ENCODE measurements at regions not wholly inside any gene's neighbourhood (a gene's known extent, or its start where the extent isn't known, plus 50 kb on each side); places are given as distances from the start of the nearest gene placed in this dataset.
"Not testable (repeated sequence)": the region's sequence is repeated elsewhere in the genome, so short reads cannot be mapped to it uniquely, and the experiment has no call there.

- H3K4me1 ChIP-seq (ENCODE audit: control insufficient read depth in 1 of 2, low read depth in 2 of 2) = no peaks in the 10 kb centered on the region
- no peak for TF ChIP-seq CTCF (IDR thresholded peaks at IDR 0.05)
- H3K36me3 ChIP-seq = no peaks in the 10 kb centered on the region
- no peaks in the 10 kb centered on the region for H3K27me3 ChIP-seq (replicated peaks; ENCODE audit: insufficient read depth)
- ATAC-seq (ENCODE audit: insufficient number of reproducible peaks, low FRiP score, low read depth) (no peak), DNase-seq (ENCODE audit: low spot score) (no peak)
- no peak overlapping the region for H3K27ac ChIP-seq
- H3K4me3 ChIP-seq = no peak overlapping the region
- no peaks in the 10 kb centered on the region for H3K9me3 ChIP-seq
Observed at GRCh38 chr6:166798652-166799051, 157.7 kb downstream of the RNASET2 start.

GRCh38 chr6:166796610-166797009, 159.7 kb downstream of the RNASET2 start:
- H3K4me1 ChIP-seq (ENCODE audit: control insufficient read depth in 1 of 2, low read depth in 2 of 2) = no peaks in the 10 kb centered on the region
- no peaks in the 10 kb centered on the region for H3K27me3 ChIP-seq (replicated peaks; ENCODE audit: insufficient read depth)
- H3K9me3 ChIP-seq = no peaks in the 10 kb centered on the region
- ATAC-seq (ENCODE audit: insufficient number of reproducible peaks, low FRiP score, low read depth) = no peak
- TF ChIP-seq CTCF (IDR thresholded peaks at IDR 0.05) = no peak
- no peak overlapping the region for H3K27ac ChIP-seq
- no peak for DNase-seq (ENCODE audit: low spot score)
- H3K36me3 ChIP-seq = no peaks in the 10 kb centered on the region
- no peak overlapping the region for H3K4me3 ChIP-seq

- H3K36me3 ChIP-seq = no peaks in the 10 kb centered on the region
- no peak overlapping the region for H3K4me3 ChIP-seq
- no peaks in the 10 kb centered on the region for H3K4me1 ChIP-seq (ENCODE audit: control insufficient read depth in 1 of 2, low read depth in 2 of 2)
- no peak overlapping the region for H3K27ac ChIP-seq
- ATAC-seq (ENCODE audit: insufficient number of reproducible peaks, low FRiP score, low read depth) (no peak), DNase-seq (ENCODE audit: low spot score) (no peak)
- TF ChIP-seq CTCF (IDR thresholded peaks at IDR 0.05) = no peak
- no peaks in the 10 kb centered on the region for H3K9me3 ChIP-seq
- H3K27me3 ChIP-seq (replicated peaks; ENCODE audit: insufficient read depth) = no peaks in the 10 kb centered on the region
Observed at GRCh38 chr6:166795879-166796278, 160.5 kb downstream of the RNASET2 start.

GRCh38 chr6:166790808-166791207, 163.8 kb upstream of the RPS6KA2 start:
- H3K36me3 ChIP-seq; H3K27ac ChIP-seq; H3K27me3 ChIP-seq (replicated peaks; ENCODE audit: insufficient read depth); DNase-seq (ENCODE audit: low spot score); ATAC-seq (ENCODE audit: insufficient number of reproducible peaks, low FRiP score, low read depth); H3K4me3 ChIP-seq; H3K4me1 ChIP-seq (ENCODE audit: control insufficient read depth in 1 of 2, low read depth in 2 of 2); H3K9me3 ChIP-seq: not testable (repeated sequence)

GRCh38 chr6:166788846-166789529, 161.9 kb upstream of the RPS6KA2 start:
- H3K9me3 ChIP-seq; ATAC-seq (ENCODE audit: insufficient number of reproducible peaks, low FRiP score, low read depth); DNase-seq (ENCODE audit: low spot score); H3K27ac ChIP-seq; H3K4me3 ChIP-seq; H3K36me3 ChIP-seq; H3K27me3 ChIP-seq (replicated peaks; ENCODE audit: insufficient read depth); H3K4me1 ChIP-seq (ENCODE audit: control insufficient read depth in 1 of 2, low read depth in 2 of 2): not testable (repeated sequence)

GRCh38 chr6:166786704-166787293, 159.7 kb upstream of the RPS6KA2 start:
- no peak for ATAC-seq (ENCODE audit: insufficient number of reproducible peaks, low FRiP score, low read depth)
- TF ChIP-seq CTCF (IDR thresholded peaks at IDR 0.05) = peak; percentile 65
- Histone ChIP-seq H3K36me3 (no peaks in the 10 kb centered on the region), H3K27ac (no peak overlapping the region), H3K9me3 (no peaks in the 10 kb centered on the region), H3K4me3 (no peak overlapping the region), H3K4me1 (ENCODE audit: control insufficient read depth in 1 of 2, low read depth in 2 of 2) (no peaks in the 10 kb centered on the region), H3K27me3 (replicated peaks; ENCODE audit: insufficient read depth) (no peaks in the 10 kb centered on the region)
- DNase-seq (ENCODE audit: low spot score) = no peak
